Spleen (tissue), 7 donors: ENCODE measurements at regions not wholly inside any gene's neighbourhood (a gene's known extent, or its start where the extent isn't known, plus 50 kb on each side); places are given as distances from the start of the nearest gene placed in this dataset.

ENCODE experiments used
- CTCF ChIP-seq, 11 experiments: fragments of 200-600 bp in 7 of 11; fragments of 450-650 bp in 4 of 11; sonication (generic) in 4 of 11; IDR thresholded peaks in 8 of 11; conservative IDR thresholded peaks in 3 of 11; 1 replicate in 7 of 11; 2 replicates in 4 of 11; pipeline versions ENCODE4 v1.4.0 to v1.8.0; 2016 to 2021; ENCODE audit warnings: antibody characterized with exemption in 11 of 11, inconsistent platforms in 4 of 11, mild to moderate bottlenecking in 1 of 11
- POLR2A ChIP-seq, 3 donors: fragments of 450-650 bp; IDR thresholded peaks; one replicate each; pipeline ENCODE4 v1.5.1; 2017; ENCODE audit warnings: antibody characterized with exemption in 3 of 3, mild to moderate bottlenecking in 1 of 3
- POLR2AphosphoS5 ChIP-seq, 3 donors: sonication (generic); formaldehyde crosslinking; IDR thresholded peaks; one replicate each; pipeline ENCODE4 v1.5.1; 2017; ENCODE audit warnings: antibody characterized with exemption in 3 of 3
- donor health status: DM: no; HTN: no; CAD: no; lungs with moderate emphysema.
- donor health status: DM: no; HTN: no; CAD: no.
- donor health status: DM: no; HTN: no; CAD: no.

GRCh38 chr5:145585443-145586148, 249.5 kb downstream of the PRELID2 start:
- TF ChIP-seq CTCF (IDR thresholded peaks at IDR 0.05 in 8 of 11, conservative IDR thresholded peaks at IDR 0.05 in 3 of 11) (no peak), POLR2A (IDR thresholded peaks at IDR 0.05) (no peak), POLR2AphosphoS5 (IDR thresholded peaks at IDR 0.05) (no peak)
